HG02678 (cell line): ENCODE measurements at regions not wholly inside any gene's neighbourhood (a gene's known extent, or its start where the extent isn't known, plus 50 kb on each side); places are given as distances from the start of the nearest gene placed in this dataset.
"Not testable (repeated sequence)": the region's sequence is repeated elsewhere in the genome, so short reads cannot be mapped to it uniquely, and the experiment has no call there.

Experiments used
- ATAC-seq: cut with Tn5 transposase; IDR thresholded peaks from one replicate; pipeline ENCODE4 v1.9.1; 2021; ENCODE audit warnings: mild to moderate bottlenecking, moderate library complexity; ENCODE audit not compliant: unreplicated experiment

- ATAC-seq, result no peak
Observed at GRCh38 chr21:43291347-43291950, 122.6 kb downstream of the CRYAA start.

GRCh38 chr21:43290421-43291346 is 121.9 kb downstream of the CRYAA start:
- ATAC-seq, result no peak

DNA sequence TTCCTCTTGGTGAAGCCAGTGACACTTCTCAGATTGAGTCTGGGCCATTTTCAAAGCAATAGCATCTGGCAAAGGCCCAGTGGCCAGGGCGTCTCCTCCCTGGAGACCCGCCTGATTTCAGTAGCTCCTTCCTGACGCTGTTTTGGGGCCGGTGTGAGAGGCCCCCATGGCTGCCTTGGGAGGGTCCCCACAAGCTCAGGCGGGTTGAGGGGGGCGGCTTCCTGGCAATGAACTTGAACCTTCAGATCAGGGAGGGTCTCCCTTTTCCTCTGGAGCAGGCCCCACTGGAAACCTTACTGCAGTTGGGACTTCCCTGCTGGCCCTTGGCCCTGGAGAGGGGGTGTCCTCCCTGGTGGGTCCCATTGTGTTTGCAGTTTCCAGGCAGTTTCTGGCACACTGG is 121.2 kb downstream of the CRYAA start:
- no peak for ATAC-seq

- ATAC-seq, result no peak
Observed at GRCh38 chr21:43289442-43289841, 120.6 kb downstream of the CRYAA start.

GRCh38 chr21:43287795-43288755 is 119.3 kb downstream of the CRYAA start:
- no peak for ATAC-seq

- no peak for ATAC-seq
Observed at GRCh38 chr21:43287111-43287760, 118.4 kb downstream of the CRYAA start.

GRCh38 chr21:43286196-43286595 is 117.4 kb downstream of the CRYAA start:
- no peak for ATAC-seq

GRCh38 chr21:43284700-43285099 is 115.9 kb downstream of the CRYAA start:
- ATAC-seq, result no peak

GRCh38 chr21:43284238-43284637 is 115.4 kb downstream of the CRYAA start:
- ATAC-seq, result no peak

- not testable (repeated sequence) for ATAC-seq
Observed at GRCh38 chr21:43283925-43284221, 115.1 kb downstream of the CRYAA start.

DNA sequence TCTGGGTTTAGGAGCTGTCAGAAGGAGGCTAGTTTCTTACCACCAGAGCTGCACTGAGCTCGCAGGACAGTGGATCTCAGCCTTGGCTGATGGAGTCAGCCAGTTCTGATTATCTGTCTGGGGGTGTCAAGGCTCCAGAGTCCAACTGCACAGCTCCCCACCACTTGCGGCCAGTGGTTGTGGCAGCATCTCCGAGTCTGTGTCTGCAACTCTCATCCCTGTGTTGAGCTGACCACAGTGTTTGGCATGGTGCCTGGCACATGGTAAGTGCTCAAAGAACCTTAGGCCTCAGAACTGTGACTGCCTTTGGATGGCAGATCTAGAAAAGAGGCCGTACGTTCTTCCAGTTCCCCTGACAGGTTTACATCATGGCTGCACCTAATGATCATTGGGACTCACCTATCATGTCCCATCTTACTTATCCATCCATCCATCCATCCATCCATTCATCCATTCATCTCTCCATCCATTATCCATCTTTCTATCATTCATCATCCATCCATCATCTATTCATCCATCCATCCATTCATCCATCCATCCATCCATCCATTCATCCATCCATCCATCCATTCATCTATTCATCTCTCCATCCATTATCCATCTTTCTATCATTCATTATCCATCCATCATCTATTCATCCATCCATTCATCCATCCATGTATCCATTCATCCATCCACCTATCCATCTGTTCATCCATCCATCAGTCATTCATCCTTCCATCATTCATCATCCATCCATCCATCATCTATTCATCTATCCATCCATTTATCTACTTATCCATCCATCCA is 114.5 kb downstream of the CRYAA start:
- no peak for ATAC-seq

- no peak for ATAC-seq
Observed at GRCh38 chr21:43282358-43283120, 113.7 kb downstream of the CRYAA start.

- ATAC-seq, result no peak
Observed at GRCh38 chr21:43281661-43282357, 113.0 kb downstream of the CRYAA start.

DNA sequence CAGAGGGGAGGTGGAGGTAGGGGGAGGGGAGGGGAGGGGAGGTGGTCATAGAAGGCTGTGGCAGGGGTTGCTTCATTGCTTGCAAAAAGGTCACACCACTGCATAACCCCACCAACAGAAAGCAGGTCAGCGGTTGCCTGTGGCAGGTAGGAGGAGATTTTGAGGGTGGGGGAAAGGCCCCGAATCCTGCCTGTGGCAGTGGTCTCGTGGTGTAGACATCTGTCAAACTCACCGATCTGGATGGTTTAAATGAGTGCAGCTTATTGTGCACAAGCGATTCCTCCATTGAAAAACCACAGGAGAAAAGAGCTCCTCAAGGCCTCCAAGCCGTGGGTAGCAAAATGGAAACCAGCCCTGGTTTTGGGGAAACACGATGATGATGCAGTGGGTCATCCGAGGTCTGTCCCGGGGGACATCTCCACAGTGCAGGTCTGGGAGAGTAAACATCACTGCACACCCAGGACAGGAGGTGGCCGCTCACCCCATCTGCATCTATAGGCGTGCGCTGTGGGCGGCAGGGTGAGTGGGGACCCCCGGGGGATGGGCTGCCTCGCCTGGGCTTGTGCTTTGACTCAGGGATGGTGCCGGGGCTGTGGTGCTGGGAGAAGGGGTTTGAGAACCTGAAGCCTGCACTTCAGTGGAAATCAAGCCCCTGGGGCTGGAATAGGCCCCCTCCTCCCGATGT is 112.3 kb downstream of the CRYAA start:
- no peak for ATAC-seq

- ATAC-seq, result no peak
Observed at GRCh38 chr21:43279578-43279894, 110.7 kb downstream of the CRYAA start.

GRCh38 chr21:43278766-43279577 is 110.2 kb downstream of the CRYAA start:
- ATAC-seq, result no peak

DNA sequence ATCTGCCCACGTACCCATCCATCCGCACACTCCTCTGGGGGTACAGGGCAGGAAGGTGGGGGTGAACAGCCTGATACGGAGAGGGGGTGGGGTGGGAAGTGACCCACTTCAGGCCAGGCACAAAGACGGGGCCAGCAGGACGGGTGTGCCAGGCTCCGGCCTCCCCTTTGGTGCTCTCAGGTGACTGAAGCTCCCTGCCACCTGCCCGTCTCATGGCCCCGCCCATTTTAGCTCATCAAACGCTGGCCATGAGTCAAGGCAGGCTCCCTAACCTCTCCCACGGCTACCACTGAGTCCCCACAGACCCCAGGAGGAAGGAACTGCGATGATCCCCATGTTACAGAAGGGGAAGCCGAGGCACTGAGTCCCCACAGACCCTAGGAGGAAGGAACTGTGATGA is 109.6 kb downstream of the CRYAA start:
- ATAC-seq, result no peak
